NCI-H748 (cell line): ENCODE measurements at regions not wholly inside any gene's neighbourhood (a gene's known extent, or its start where the extent isn't known, plus 50 kb on each side); places are given as distances from the start of the nearest gene placed in this dataset.
"Not testable (repeated sequence)": the region's sequence is repeated elsewhere in the genome, so short reads cannot be mapped to it uniquely, and the experiment has no call there.

Experiments used
- DNase-seq: peaks from one replicate; lab custom pipeline; 2025; ENCODE audit not compliant: unreplicated experiment; lab: John Stamatoyannopoulos, UW

- no peak for DNase-seq
Observed at GRCh38 chr14:89699071-89699470, 255.5 kb downstream of the EFCAB11 start.

DNA sequence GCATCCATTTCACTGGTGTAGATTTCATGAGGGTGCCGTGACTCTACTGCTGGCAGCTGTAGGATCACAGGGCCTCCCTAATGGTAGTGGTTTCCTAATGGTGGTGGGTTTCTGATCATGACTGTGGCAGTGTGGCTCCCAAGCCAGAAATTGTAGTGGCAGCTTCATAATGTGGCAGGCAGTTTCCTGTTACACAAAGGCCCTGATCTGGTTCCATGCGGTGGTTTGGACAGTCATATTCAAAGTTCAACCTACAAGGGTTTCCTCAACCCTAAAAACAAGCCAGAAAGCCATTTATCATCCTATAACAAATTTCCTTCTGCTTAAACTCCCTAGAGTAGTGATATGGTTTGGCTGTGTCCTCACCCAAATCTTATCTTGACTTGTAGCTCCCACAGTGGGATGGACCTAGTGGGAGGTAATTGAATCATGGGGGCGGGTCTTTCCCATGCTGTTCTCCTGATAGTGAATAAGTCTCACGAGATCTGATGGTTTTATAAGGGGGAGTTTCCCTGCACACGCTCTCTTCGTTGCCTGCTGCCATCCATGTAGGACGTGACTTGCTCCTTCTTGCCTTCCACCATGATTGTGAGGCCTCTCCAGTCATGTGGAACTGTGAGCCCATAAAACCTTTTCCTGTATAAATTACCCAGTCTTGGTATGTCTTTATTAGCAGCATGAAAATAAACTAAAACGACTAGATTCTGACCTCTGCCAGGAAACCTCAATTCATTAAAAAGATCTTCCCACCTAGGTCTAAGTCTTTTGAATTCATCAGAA, 257.1 kb downstream of the EFCAB11 start:
- DNase-seq = no peak

DNA sequence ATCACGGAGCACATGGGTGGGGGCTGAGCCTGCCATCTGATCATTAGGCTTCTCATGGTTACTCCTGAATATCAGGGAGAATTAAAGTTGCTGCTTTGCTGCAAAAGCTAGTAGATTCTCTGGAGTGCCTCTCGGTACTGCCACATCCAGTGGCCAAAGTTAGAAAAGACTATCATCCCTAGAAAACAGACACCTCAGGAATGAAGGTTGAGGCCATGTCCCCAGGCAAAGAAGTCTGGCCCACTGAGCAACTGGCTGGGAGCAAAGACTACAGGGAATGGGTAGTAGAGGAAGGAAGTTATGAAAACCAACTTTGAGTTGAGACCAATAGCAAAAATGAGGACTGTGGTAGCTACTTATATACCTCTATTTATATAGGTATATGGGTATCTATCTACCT, 258.7 kb downstream of the EFCAB11 start:
- DNase-seq = no peak

GRCh38 chr14:89690139-89690538, 264.4 kb downstream of the EFCAB11 start:
- DNase-seq = no peak

- not testable (repeated sequence) for DNase-seq
Observed at GRCh38 chr14:89689711-89690110, 264.8 kb downstream of the EFCAB11 start.

- no peak for DNase-seq
Observed at GRCh38 chr14:89688507-89689211, 265.9 kb downstream of the EFCAB11 start.

DNA sequence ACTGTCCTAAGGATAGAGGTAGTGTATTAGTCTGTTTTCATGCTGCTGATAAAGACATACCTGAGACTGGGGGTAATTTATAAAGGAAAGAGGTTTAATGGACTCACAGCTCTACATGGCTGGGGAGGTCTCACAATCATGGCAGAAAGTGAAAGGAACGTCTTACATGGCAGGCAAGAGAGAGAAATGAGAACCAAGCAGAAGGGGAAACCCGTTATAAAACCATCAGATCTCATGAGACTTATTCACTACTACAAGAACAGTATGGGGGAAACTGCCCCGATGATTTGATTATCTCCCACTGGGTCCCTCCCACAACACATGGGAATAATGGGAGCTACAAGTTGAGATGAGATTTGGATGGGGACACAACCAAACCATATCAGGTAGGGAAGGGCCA, 267.4 kb downstream of the EFCAB11 start:
- not testable (repeated sequence) for DNase-seq

DNA sequence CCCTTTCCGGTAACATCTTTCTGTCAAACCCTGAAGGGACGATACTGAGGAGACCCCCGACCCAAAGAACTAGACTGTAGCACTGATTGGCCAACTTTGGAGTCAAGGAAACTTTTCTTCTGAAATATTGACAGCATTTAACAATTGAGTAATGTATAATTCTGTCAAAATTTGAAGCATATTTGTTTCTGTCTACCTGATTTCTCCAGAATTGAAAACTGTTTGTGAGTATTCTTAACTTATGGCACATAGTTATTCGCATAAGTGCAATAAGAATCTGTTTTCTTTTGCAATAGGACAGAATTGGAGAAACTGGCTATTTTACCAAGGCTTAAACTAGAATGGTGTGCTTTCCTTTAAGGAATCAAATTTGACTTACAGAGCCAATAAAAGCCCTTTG, 267.1 kb upstream of the FOXN3 start:
- DNase-seq = no peak

GRCh38 chr14:89681086-89682018, 264.3 kb upstream of the FOXN3 start:
- DNase-seq = no peak

- DNase-seq = no peak
Observed at GRCh38 chr14:89680156-89680555, 263.1 kb upstream of the FOXN3 start.

DNA sequence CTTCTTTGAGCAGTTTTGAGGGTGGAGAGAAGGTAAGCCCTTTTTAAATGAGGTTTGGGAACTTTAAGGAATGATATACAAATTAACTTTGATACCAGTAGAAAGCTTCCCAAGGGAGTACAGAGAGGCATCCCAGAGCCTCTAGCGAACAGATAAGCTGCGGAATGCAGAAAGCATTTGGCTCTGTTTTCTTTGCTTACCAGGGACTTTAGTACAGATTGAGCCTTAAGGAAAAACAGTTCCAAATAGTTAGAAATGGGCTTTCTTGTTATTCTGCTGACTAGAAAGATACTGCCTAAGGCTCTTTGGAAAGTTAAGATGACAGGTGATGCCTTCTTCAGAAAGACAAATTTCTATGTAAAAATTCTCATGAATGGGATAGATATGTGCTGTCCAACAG, 261.7 kb upstream of the FOXN3 start:
- DNase-seq = no peak

DNA sequence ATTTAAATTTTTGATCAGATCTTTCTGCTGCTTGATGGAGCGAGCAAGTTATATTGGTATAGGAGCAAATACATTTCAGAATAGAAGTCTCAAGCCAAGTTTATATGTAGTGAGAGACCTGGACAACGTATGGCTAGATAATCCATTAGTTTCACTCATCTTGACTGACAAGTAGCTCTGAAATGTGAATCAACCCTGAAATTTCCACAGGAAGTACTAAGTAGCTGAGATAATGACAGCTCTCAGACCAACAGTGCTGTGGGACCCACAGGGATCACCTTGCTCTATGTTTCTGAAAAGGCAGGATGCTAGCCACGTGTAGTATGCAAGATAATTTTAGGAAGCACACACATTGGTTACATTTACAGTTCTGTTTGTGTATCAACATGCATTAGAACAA, 258.6 kb upstream of the FOXN3 start:
- no peak for DNase-seq

- no peak for DNase-seq
Observed at GRCh38 chr14:89674936-89675335, 257.9 kb upstream of the FOXN3 start.

GRCh38 chr14:89674240-89674639, 257.2 kb upstream of the FOXN3 start:
- DNase-seq = no peak

DNA sequence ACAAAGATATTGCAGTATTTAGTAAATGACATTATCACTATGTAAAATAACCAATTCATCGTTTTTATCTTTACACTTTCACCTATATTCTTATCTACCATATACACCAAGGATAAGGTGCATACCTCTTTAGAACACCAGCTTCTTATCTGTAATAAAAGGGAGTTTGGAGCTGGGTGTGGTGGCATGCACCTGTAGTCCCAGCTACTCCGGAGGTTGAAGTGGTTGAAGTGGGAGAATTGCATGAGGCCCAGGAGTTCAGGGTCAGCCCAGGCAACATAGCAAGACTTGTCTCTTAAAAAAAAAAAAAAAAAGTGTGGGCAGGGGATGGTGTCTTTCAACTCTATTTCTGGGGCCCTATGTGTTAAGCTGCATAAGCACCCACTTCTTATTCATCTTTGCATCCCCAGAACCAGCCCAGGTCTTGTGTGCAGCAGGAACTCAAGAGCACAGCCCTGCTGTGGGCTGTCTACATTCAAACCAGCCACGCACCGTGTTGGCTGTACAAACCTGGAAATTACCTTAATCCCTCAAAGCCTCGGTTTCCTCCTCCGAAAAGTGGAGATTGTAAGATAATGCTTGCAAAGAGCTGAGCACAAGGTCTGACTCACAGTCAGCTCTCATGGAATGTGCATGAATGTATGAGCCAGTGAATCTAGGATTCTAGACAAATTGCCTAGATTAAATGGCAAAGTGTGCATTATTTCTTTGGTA, 256.6 kb upstream of the FOXN3 start:
- DNase-seq = no peak

GRCh38 chr14:89672636-89673511, 255.8 kb upstream of the FOXN3 start:
- DNase-seq = no peak

- no peak for DNase-seq
Observed at GRCh38 chr14:89669193-89669592, 252.2 kb upstream of the FOXN3 start.

- no peak for DNase-seq
Observed at GRCh38 chr14:89667983-89668382, 250.9 kb upstream of the FOXN3 start.

DNA sequence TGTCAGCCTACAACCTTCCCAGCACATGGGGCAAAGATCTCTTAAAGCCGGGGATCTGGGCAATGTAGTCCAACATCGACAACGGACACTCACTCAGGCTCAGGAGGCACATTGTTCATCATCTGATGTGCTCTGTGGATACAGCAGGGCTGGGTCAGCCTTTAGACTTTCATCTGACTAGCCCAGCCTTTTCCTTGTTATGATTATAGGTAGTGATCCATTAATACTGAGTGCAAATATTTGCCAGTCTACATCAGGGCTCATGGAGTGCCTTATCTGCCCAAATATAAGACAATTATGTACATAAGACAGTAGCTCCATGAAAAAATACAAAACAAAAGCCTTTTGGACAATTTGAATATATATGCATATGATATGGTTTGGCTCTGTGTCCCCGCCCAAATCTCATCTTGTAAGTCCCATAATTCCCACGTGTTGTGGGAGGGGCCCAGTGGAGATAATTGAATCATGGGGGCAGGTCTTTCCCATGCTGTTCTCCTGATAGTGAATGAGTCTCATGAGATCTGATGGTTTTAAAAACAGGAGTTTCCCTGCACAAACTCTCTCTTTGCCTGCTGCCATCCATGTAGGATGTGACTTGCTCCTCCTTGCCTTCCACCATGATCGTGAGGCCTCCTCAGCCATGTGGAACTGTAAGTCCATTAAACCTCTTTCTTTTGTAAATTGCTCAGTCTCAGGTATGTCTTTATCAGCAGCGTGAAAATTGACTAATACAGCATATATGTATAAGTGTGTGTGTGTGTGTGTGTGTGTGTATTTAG, 248.5 kb upstream of the FOXN3 start:
- peak; percentile 35 for DNase-seq
